ENCODE measurements at regions not wholly inside any gene's neighbourhood (a gene's known extent, or its start where the extent isn't known, plus 50 kb on each side); places are given as distances from the start of the nearest gene placed in this dataset.

GRCh38 chr5:74085186-74085585 is 459.2 kb downstream of the ARHGEF28 start:
- no peaks in the 10 kb centered on the region for H3K36me3 ChIP-seq (ENCODE audit: control insufficient read depth in 1 of 2, insufficient read depth in 2 of 2, low read length in 2 of 2)
- no peaks in the 10 kb centered on the region for H3K9me2 ChIP-seq (ENCODE audit: insufficient read depth)
- no peaks in the 10 kb centered on the region for H3K4me1 ChIP-seq (ENCODE audit: control insufficient read depth in 1 of 2, insufficient read depth in 2 of 2, low read length in 2 of 2)
- no peak overlapping the region for H3K4me2 ChIP-seq (ENCODE audit: low read length)
- DNase-seq (ENCODE audit: low read depth, low spot score) (no peak), ATAC-seq (no peak)
- intact Hi-C loops (cut with micrococcal nuclease) = no loop called here
- no peaks in the 10 kb centered on the region for H4K20me1 ChIP-seq (ENCODE audit: insufficient read depth)
- no peaks in the 10 kb centered on the region for H3K79me2 ChIP-seq (ENCODE audit: insufficient read depth, low read length)
- no peak overlapping the region for H2AFZ ChIP-seq (ENCODE audit: low read depth, low read length, poor library complexity, severe bottlenecking)
- TF ChIP-seq EZH2 (IDR thresholded peaks at IDR 0.05) (no peak), SRF (IDR thresholded peaks at IDR 0.05; ENCODE audit: low read depth) (no peak), SIN3A (IDR thresholded peaks at IDR 0.05; ENCODE audit: low read depth) (no peak), TCF7L2 (IDR thresholded peaks at IDR 0.05; ENCODE audit: borderline replicate concordance, extremely low read depth, insufficient read depth, insufficient read length) (no peak), CBX3 (IDR thresholded peaks at IDR 0.05; ENCODE audit: low read depth) (no peak), FOSL1 (IDR thresholded peaks at IDR 0.05; ENCODE audit: low read depth) (no peak), REST (IDR thresholded peaks at IDR 0.05; ENCODE audit: low read depth) (no peak), ATF3 (IDR thresholded peaks at IDR 0.05) (no peak)
- no peaks in the 10 kb centered on the region for H3K27me3 ChIP-seq (ENCODE audit: insufficient read depth, low read length)
- no TSS peak for BruUV-seq (replicated peaks)
- POLR2A ChIA-PET = no interaction called here
- H3K27ac ChIP-seq (ENCODE audit: low read depth, low read length) = no peak overlapping the region
- H3K9me3 ChIP-seq (ENCODE audit: control insufficient read depth in 1 of 2, insufficient read depth in 1 of 2, low read depth in 1 of 2, low read length in 2 of 2) = no peaks in the 10 kb centered on the region
- no peak overlapping the region for H3K9ac ChIP-seq (ENCODE audit: low read length)
- H3K4me3 ChIP-seq (replicated peaks in 1 of 2; ENCODE audit: low read depth in 1 of 2, low read length in 2 of 2) = no peak overlapping the region
- RAD21 ChIA-PET (ENCODE audit: low non-redundant PET in 1 of 2, low total read pairs in 2 of 2, uncharacterized antibody in 2 of 2, unreplicated experiment in 2 of 2) = no interaction called here
- CTCF ChIA-PET = no interaction called here
